Neural cell (in vitro differentiated cells): ENCODE measurements at regions not wholly inside any gene's neighbourhood (a gene's known extent, or its start where the extent isn't known, plus 50 kb on each side); places are given as distances from the start of the nearest gene placed in this dataset.

ENCODE experiments used
- H2AFZ ChIP-seq: fragments of 200-600, 300-800 bp; sonication (generic), shearing (Covaris generic); 2 replicates; pipeline ENCODE4 v1.6.0; 2014; ENCODE audit warnings: low read depth, mild to moderate bottlenecking, antibody characterized with exemption, low read length, moderate library complexity
- H3F3A ChIP-seq: fragments of 200-600 bp; shearing (Covaris generic); 2 replicates; pipeline ENCODE4 v1.6.1; 2016; ENCODE audit warnings: mild to moderate bottlenecking, moderate library complexity, mixed read lengths, antibody characterized with exemption, low read length; ENCODE audit not compliant: insufficient read depth, poor library complexity, severe bottlenecking
- H3K27ac ChIP-seq: fragments of 200-600, 300-800 bp; sonication (generic), shearing (Covaris generic); 2 replicates; pipeline ENCODE4 v1.5.1; 2014; ENCODE audit warnings: mild to moderate bottlenecking, low read length, moderate library complexity
- H3K27me3 ChIP-seq: fragments of 300-800, 200-600 bp; sonication (generic), shearing (Covaris generic); 2 replicates; pipeline ENCODE4 v1.6.0; 2014; ENCODE audit warnings: mild to moderate bottlenecking, low read depth, low read length, moderate library complexity; ENCODE audit not compliant: insufficient read depth
- H3K36me3 ChIP-seq: fragments of 300-800, 200-600 bp; sonication (generic), shearing (Covaris generic); 2 replicates; pipeline ENCODE4 v1.5.1; 2014; ENCODE audit warnings: mild to moderate bottlenecking, antibody characterized with exemption, low read length, moderate library complexity; ENCODE audit not compliant: insufficient read depth
- H3K4me2 ChIP-seq: fragments of 300-800, 200-600 bp; sonication (generic), shearing (Covaris generic); 2 replicates; pipeline ENCODE4 v1.6.0; 2014; ENCODE audit warnings: mild to moderate bottlenecking, low read length
- H3K4me3 ChIP-seq: fragments of 300-800, 200-600 bp; sonication (generic), shearing (Covaris generic); 2 replicates; pipeline ENCODE4 v1.5.1; 2014; ENCODE audit warnings: mild to moderate bottlenecking, low read length, moderate library complexity
- H3K79me2 ChIP-seq: fragments of 200-600 bp; shearing (Covaris generic); replicated peaks from 2 replicates; pipeline ENCODE4 v1.6.0; 2014; ENCODE audit warnings: mild to moderate bottlenecking, low read length, moderate library complexity; ENCODE audit not compliant: insufficient read depth
- H3K9ac ChIP-seq: fragments of 300-800, 200-600 bp; sonication (generic), shearing (Covaris generic); 2 replicates; pipeline ENCODE4 v1.6.1; 2016; ENCODE audit warnings: mild to moderate bottlenecking, low read length, mixed read lengths
- H3K9me2 ChIP-seq: fragments of 200-600 bp; shearing (Covaris generic); 2 replicates; pipeline ENCODE4 v1.6.1; 2016; ENCODE audit warnings: mild to moderate bottlenecking, low read length, mixed read lengths; ENCODE audit not compliant: insufficient read depth
- H3K9me3 ChIP-seq: fragments of 200-600, 300-800 bp; sonication (generic), shearing (Covaris generic); 2 replicates; pipeline ENCODE4 v1.6.1; 2016; ENCODE audit warnings: mild to moderate bottlenecking, mixed run types, low read length, moderate library complexity, mixed read lengths
- H4K20me1 ChIP-seq: fragments of 200-600 bp; shearing (Covaris generic); 2 replicates; pipeline ENCODE4 v1.6.1; 2016; ENCODE audit warnings: mild to moderate bottlenecking, mixed run types; ENCODE audit not compliant: insufficient read depth
- EP300 ChIP-seq: fragments of 450-650 bp; conservative IDR thresholded peaks from 2 replicates; pipeline ENCODE4 v1.6.1; 2014; ENCODE audit warnings: antibody characterized with exemption, mild to moderate bottlenecking, moderate library complexity; ENCODE audit not compliant: poor library complexity, severe bottlenecking
- EZH2 ChIP-seq: fragments of 200-600, 300-800 bp; shearing (Covaris generic), sonication (generic); IDR thresholded peaks from 2 replicates; pipeline ENCODE4 v1.6.1; 2014; ENCODE audit warnings: antibody characterized with exemption, low read length, borderline replicate concordance, mild to moderate bottlenecking; ENCODE audit not compliant: insufficient read depth, poor library complexity, severe bottlenecking
- MXI1 ChIP-seq: fragments of 450-650 bp; conservative IDR thresholded peaks from 2 replicates; pipeline ENCODE4 v1.6.1; 2014; ENCODE audit warnings: antibody characterized with exemption, mild to moderate bottlenecking; ENCODE audit not compliant: poor library complexity, severe bottlenecking
- POLR2AphosphoS5 ChIP-seq: IDR thresholded peaks from 2 replicates; pipeline ENCODE4 v1.6.1; 2012
- RAD21 ChIP-seq: fragments of 450-650 bp; conservative IDR thresholded peaks from 2 replicates; pipeline ENCODE4 v1.6.1; 2014; ENCODE audit warnings: antibody characterized with exemption, mild to moderate bottlenecking, moderate library complexity
- SMC3 ChIP-seq: fragments of 450-650 bp; conservative IDR thresholded peaks from 2 replicates; pipeline ENCODE4 v1.6.1; 2014; ENCODE audit warnings: antibody characterized with exemption, mild to moderate bottlenecking, moderate library complexity; ENCODE audit not compliant: poor library complexity
- TAF1 ChIP-seq: IDR thresholded peaks from 2 replicates; pipeline ENCODE4 v1.6.1; 2012; ENCODE audit warnings: low read depth
- TF ChIP-seq, protein P1 (sequence below): IDR thresholded peaks from 2 replicates; pipeline ENCODE4 v1.6.1; 2012; ENCODE audit warnings: borderline replicate concordance
- TF ChIP-seq, protein P2 (sequence below): fragments of 450-650 bp; IDR thresholded peaks from 2 replicates; pipeline ENCODE4 v1.5.1; 2014; ENCODE audit warnings: antibody characterized with exemption, mild to moderate bottlenecking, moderate library complexity; ENCODE audit not compliant: poor library complexity, severe bottlenecking

DNA sequence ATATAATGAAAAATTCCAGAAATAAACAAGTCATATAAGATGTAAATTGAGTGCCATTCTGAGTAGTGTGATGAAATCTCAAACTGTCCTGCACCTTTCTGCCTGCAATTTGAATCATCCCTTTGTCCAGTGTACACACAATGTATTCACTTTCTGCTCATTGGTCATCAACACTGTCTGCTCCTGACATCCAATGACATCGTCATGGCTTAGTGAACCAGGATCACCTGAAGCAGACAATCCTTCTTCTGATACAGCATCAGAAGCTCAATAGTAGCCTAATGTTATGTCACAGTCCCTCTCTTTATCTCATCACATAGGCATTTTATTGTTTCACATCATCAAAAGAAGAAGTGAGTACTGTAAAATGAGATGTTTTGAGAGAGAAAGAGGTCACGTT, 366.3 kb downstream of the RFPL4B start:
- Histone ChIP-seq H3K27me3 (no peaks in the 10 kb centered on the region), H3K9me2 (no peaks in the 10 kb centered on the region), H3K4me3 (no peak overlapping the region), H3K27ac (no peak overlapping the region), H3F3A (no peaks in the 10 kb centered on the region), H3K9ac (no peak overlapping the region), H2AFZ (no peak overlapping the region), H3K4me2 (no peak overlapping the region), H3K36me3 (no peaks in the 10 kb centered on the region), H3K79me2 (no peaks in the 10 kb centered on the region), H4K20me1 (no peaks in the 10 kb centered on the region), H3K9me3 (no peaks in the 10 kb centered on the region)
- TF ChIP-seq POLR2AphosphoS5, result no peak
- no peak for TF ChIP-seq RAD21
- TF ChIP-seq TAF1, result no peak

DNA sequence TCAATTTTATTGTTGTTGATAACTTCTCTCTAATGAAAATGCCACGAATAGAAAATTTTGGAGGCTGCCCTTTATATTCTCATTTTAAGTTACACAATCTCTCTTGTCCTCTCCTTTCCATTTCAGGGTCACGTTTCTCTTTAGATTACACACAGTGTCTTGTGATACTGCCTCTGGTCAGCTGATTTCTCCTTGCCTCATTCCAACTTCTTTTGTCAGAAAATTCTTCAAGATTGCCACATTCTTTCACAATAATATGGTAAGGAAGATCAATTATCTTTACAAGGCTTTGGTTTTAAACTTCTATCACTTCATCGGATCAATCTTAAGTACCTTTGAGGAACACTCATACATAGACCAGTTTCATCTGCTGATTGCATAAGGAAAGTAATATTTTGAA, 370.3 kb downstream of the RFPL4B start:
- no peaks in the 10 kb centered on the region for H3F3A ChIP-seq
- H3K9ac ChIP-seq, result no peak overlapping the region
- H3K4me3 ChIP-seq, result no peak overlapping the region
- H3K4me2 ChIP-seq, result no peak overlapping the region
- no peaks in the 10 kb centered on the region for H3K36me3 ChIP-seq
- no peaks in the 10 kb centered on the region for H3K79me2 ChIP-seq
- H3K27ac ChIP-seq, result no peak overlapping the region
- no peaks in the 10 kb centered on the region for H3K9me3 ChIP-seq
- no peaks in the 10 kb centered on the region for H3K27me3 ChIP-seq
- no peaks in the 10 kb centered on the region for H3K9me2 ChIP-seq
- H2AFZ ChIP-seq, result no peak overlapping the region
- no peaks in the 10 kb centered on the region for H4K20me1 ChIP-seq
- no peak for TF ChIP-seq SMC3

DNA sequence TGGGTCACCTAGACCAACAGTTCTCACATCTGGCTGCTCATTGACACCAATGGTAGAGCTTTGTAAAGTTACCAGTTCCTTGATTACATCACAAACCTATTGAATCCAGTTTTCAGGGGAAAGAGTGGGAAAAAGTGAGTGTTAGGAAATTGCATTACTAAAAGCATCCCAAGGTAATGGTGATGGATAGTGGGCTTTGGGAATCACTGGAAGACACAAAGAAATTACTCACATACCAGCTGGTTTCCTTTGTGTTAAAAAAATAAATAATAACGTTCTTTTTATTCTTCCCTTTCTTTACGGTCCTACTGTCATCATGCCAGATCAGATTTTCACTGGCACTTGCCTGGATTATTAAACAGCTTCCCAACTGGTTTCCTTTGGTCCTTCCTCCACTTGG, 370.7 kb downstream of the RFPL4B start:
- Histone ChIP-seq H2AFZ (no peak overlapping the region), H3K9ac (no peak overlapping the region), H3K9me2 (no peaks in the 10 kb centered on the region), H3K4me2 (no peak overlapping the region), H4K20me1 (no peaks in the 10 kb centered on the region), H3K79me2 (no peaks in the 10 kb centered on the region), H3K9me3 (no peaks in the 10 kb centered on the region), H3K36me3 (no peaks in the 10 kb centered on the region), H3K27ac (no peak overlapping the region), H3K27me3 (no peaks in the 10 kb centered on the region), H3K4me3 (no peak overlapping the region), H3F3A (no peaks in the 10 kb centered on the region)
- TF ChIP-seq SMC3 (no peak), EP300 (no peak), MXI1 (no peak), EZH2 (no peak)

DNA sequence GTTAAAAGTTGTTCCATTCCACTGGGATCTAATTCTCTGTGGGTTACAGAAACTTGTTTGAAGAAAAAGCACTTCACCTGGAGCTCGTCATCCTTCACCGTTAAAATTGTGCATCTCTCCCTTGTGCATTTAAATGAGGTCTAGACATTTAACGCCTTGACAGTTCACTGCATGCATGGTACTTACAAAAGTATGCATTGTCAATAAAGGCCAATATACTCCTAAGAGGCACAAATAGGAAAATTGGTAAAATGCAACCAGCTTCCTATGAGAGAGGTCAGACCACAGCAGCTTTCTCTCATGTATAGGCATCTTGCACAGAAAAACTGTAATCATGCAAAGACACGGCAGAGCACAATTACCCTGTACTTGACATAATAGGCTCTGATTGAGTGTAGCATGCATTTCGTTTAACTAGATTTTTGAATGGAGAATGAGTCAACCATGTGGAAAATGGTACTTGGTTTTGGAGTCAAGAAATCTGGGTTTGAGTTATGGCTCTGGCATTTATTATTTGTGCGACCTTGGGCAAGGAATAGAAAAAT, 378.5 kb downstream of the RFPL4B start:
- Histone ChIP-seq H3F3A (no peaks in the 10 kb centered on the region), H3K27me3 (no peaks in the 10 kb centered on the region), H3K9me2 (no peaks in the 10 kb centered on the region), H3K4me3 (peak overlapping the region; percentile 50), H3K27ac (peak overlapping the region; percentile 59), H3K4me2 (no peak overlapping the region), H2AFZ (no peak overlapping the region), H4K20me1 (no peaks in the 10 kb centered on the region), H3K79me2 (no peaks in the 10 kb centered on the region), H3K9ac (no peak overlapping the region), H3K9me3 (no peaks in the 10 kb centered on the region), H3K36me3 (no peaks in the 10 kb centered on the region)
- TF ChIP-seq SMC3 (no peak), MXI1 (no peak), POLR2AphosphoS5 (no peak), EZH2 (no peak), RAD21 (peak; percentile 10), EP300 (peak; percentile 55)
- TF ChIP-seq, protein P1, sequence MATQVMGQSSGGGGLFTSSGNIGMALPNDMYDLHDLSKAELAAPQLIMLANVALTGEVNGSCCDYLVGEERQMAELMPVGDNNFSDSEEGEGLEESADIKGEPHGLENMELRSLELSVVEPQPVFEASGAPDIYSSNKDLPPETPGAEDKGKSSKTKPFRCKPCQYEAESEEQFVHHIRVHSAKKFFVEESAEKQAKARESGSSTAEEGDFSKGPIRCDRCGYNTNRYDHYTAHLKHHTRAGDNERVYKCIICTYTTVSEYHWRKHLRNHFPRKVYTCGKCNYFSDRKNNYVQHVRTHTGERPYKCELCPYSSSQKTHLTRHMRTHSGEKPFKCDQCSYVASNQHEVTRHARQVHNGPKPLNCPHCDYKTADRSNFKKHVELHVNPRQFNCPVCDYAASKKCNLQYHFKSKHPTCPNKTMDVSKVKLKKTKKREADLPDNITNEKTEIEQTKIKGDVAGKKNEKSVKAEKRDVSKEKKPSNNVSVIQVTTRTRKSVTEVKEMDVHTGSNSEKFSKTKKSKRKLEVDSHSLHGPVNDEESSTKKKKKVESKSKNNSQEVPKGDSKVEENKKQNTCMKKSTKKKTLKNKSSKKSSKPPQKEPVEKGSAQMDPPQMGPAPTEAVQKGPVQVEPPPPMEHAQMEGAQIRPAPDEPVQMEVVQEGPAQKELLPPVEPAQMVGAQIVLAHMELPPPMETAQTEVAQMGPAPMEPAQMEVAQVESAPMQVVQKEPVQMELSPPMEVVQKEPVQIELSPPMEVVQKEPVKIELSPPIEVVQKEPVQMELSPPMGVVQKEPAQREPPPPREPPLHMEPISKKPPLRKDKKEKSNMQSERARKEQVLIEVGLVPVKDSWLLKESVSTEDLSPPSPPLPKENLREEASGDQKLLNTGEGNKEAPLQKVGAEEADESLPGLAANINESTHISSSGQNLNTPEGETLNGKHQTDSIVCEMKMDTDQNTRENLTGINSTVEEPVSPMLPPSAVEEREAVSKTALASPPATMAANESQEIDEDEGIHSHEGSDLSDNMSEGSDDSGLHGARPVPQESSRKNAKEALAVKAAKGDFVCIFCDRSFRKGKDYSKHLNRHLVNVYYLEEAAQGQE, result peak; percentile 25
- TF ChIP-seq, protein P2, sequence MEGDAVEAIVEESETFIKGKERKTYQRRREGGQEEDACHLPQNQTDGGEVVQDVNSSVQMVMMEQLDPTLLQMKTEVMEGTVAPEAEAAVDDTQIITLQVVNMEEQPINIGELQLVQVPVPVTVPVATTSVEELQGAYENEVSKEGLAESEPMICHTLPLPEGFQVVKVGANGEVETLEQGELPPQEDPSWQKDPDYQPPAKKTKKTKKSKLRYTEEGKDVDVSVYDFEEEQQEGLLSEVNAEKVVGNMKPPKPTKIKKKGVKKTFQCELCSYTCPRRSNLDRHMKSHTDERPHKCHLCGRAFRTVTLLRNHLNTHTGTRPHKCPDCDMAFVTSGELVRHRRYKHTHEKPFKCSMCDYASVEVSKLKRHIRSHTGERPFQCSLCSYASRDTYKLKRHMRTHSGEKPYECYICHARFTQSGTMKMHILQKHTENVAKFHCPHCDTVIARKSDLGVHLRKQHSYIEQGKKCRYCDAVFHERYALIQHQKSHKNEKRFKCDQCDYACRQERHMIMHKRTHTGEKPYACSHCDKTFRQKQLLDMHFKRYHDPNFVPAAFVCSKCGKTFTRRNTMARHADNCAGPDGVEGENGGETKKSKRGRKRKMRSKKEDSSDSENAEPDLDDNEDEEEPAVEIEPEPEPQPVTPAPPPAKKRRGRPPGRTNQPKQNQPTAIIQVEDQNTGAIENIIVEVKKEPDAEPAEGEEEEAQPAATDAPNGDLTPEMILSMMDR, result no peak
